H9 (cell line): ENCODE measurements at regions not wholly inside any gene's neighbourhood (a gene's known extent, or its start where the extent isn't known, plus 50 kb on each side); places are given as distances from the start of the nearest gene placed in this dataset.

Experiments
- DNase-seq: peaks from one replicate; pipeline ENCODE4 v3.0.0-alpha.2; 2017
- H2AFZ ChIP-seq: one replicate; pipeline ENCODE4 v1.6.1; 2013; ENCODE audit warnings: mild to moderate bottlenecking, low read length, control low read depth, moderate library complexity
- H2AK5ac ChIP-seq: 2 replicates; pipeline ENCODE4 v1.6.1; 2013; ENCODE audit warnings: low read length, control low read depth, mixed read lengths; ENCODE audit not compliant: insufficient read length
- H2BK120ac ChIP-seq: one replicate; pipeline ENCODE4 v1.6.1; 2013; ENCODE audit warnings: low read depth, mild to moderate bottlenecking, low read length, control low read depth, inconsistent platforms; ENCODE audit not compliant: poor library complexity, severe bottlenecking
- H2BK12ac ChIP-seq: 2 replicates; pipeline ENCODE4 v1.6.1; 2013; ENCODE audit warnings: low read length, control low read depth, mixed read lengths, low read depth; ENCODE audit not compliant: insufficient read length
- H2BK15ac ChIP-seq: 2 replicates; pipeline ENCODE4 v1.6.1; 2013; ENCODE audit warnings: low read depth, low read length, control low read depth
- H2BK20ac ChIP-seq: one replicate; pipeline ENCODE4 v1.6.1; 2013; ENCODE audit warnings: low read depth, mild to moderate bottlenecking, low read length, control low read depth, inconsistent platforms; ENCODE audit not compliant: poor library complexity, severe bottlenecking
- H2BK5ac ChIP-seq: 2 replicates; pipeline ENCODE4 v1.6.1; 2013; ENCODE audit warnings: low read length, control low read depth, mixed read lengths; ENCODE audit not compliant: insufficient read length
- H3K14ac ChIP-seq: 2 replicates; pipeline ENCODE4 v1.6.1; 2013; ENCODE audit warnings: low read length, control low read depth; ENCODE audit not compliant: insufficient read depth
- H3K18ac ChIP-seq: 2 replicates; pipeline ENCODE4 v1.6.1; 2013; ENCODE audit warnings: low read depth, mild to moderate bottlenecking, mixed read lengths, low read length, control low read depth; ENCODE audit not compliant: insufficient read length
- H3K23ac ChIP-seq: 2 replicates; pipeline ENCODE4 v1.6.1; 2013; ENCODE audit warnings: low read length, control low read depth, mixed read lengths, low read depth; ENCODE audit not compliant: insufficient read length
- H3K23me2 ChIP-seq: 2 replicates; pipeline ENCODE4 v1.6.1; 2013; ENCODE audit warnings: low read depth, mild to moderate bottlenecking, mixed read lengths, low read length, control low read depth; ENCODE audit not compliant: insufficient read length, poor library complexity, severe bottlenecking
- H3K27ac ChIP-seq: 2 replicates; pipeline ENCODE4 v1.5.1; 2013; ENCODE audit warnings: low read length, control low read depth, mixed read lengths, low read depth; ENCODE audit not compliant: insufficient read length
- H3K27me3 ChIP-seq: 2 replicates; pipeline ENCODE4 v1.6.1; 2013; ENCODE audit warnings: low read length, control low read depth, inconsistent platforms; ENCODE audit not compliant: insufficient read depth
- H3K4ac ChIP-seq: 2 replicates; pipeline ENCODE4 v1.6.1; 2013; ENCODE audit warnings: low read depth, mild to moderate bottlenecking, control low read depth, inconsistent platforms, low read length, moderate library complexity
- H3K4me1 ChIP-seq: 2 replicates; pipeline ENCODE4 v1.6.1; 2013; ENCODE audit warnings: low read length, control low read depth, inconsistent platforms; ENCODE audit not compliant: insufficient read depth
- H3K4me2 ChIP-seq: 2 replicates; pipeline ENCODE4 v1.6.1; 2013; ENCODE audit warnings: low read length, control low read depth, mixed read lengths; ENCODE audit not compliant: insufficient read length, insufficient read depth
- H3K56ac ChIP-seq: 2 replicates; pipeline ENCODE4 v1.6.1; 2013; ENCODE audit warnings: low read depth, mild to moderate bottlenecking, mixed read lengths, low read length, control low read depth; ENCODE audit not compliant: insufficient read length
- H3K79me1 ChIP-seq: 2 replicates; pipeline ENCODE4 v1.6.1; 2013; ENCODE audit warnings: low read depth, mild to moderate bottlenecking, moderate library complexity, low read length, control low read depth, inconsistent platforms; ENCODE audit not compliant: insufficient read depth, poor library complexity, severe bottlenecking
- H3K79me2 ChIP-seq: 2 replicates; pipeline ENCODE4 v1.6.1; 2013; ENCODE audit warnings: low read length, control low read depth, inconsistent platforms; ENCODE audit not compliant: insufficient read depth
- H3K9ac ChIP-seq: 2 replicates; pipeline ENCODE4 v1.6.1; 2013; ENCODE audit warnings: low read length, control low read depth, mixed read lengths; ENCODE audit not compliant: insufficient read length; ENCODE audit errors: extremely low read depth
- H3K9me3 ChIP-seq: one replicate; pipeline ENCODE4 v1.6.1; 2013; ENCODE audit warnings: low read depth, low read length, inconsistent platforms; ENCODE audit not compliant: control insufficient read depth
- H3T11ph ChIP-seq: one replicate; pipeline ENCODE4 v1.6.1; 2013; ENCODE audit warnings: mild to moderate bottlenecking, low read length, control low read depth, inconsistent platforms
- H4K20me1 ChIP-seq: one replicate; pipeline ENCODE4 v1.6.1; 2013; ENCODE audit not compliant: control insufficient read depth, insufficient read length, insufficient read depth
- H4K5ac ChIP-seq: 2 replicates; pipeline ENCODE4 v1.6.1; 2013; ENCODE audit warnings: low read depth, mild to moderate bottlenecking, mixed read lengths, low read length, control low read depth; ENCODE audit not compliant: insufficient read length
- H4K8ac ChIP-seq: replicated peaks from 2 replicates; pipeline ENCODE4 v1.6.1; 2013; ENCODE audit warnings: low read length, control low read depth, mixed read lengths, low read depth; ENCODE audit not compliant: insufficient read length
- H4K91ac ChIP-seq: 2 replicates; pipeline ENCODE4 v1.6.1; 2013; ENCODE audit warnings: low read depth, mild to moderate bottlenecking, moderate library complexity, mixed read lengths, low read length, control low read depth; ENCODE audit not compliant: insufficient read length
- H3K27ac Mint-ChIP-seq, 3 experiments: 2 replicates in 2 of 3; 3 replicates in 1 of 3; pipeline ENCODE4 v1.8.0; 2020 to 2021; ENCODE audit warnings: mixed read lengths in 3 of 3, mild to moderate bottlenecking in 1 of 3, moderate library complexity in 1 of 3
- H3K27me3 Mint-ChIP-seq: 2 replicates; pipeline ENCODE4 v1.8.0; 2021; ENCODE audit warnings: low read depth, mild to moderate bottlenecking, moderate library complexity, mixed read lengths
- H3K36me3 Mint-ChIP-seq, 3 experiments: 2 replicates in 2 of 3; 3 replicates in 1 of 3; pipeline ENCODE4 v1.8.0; 2020 to 2021; ENCODE audit warnings: low read depth in 3 of 3, mixed read lengths in 3 of 3; ENCODE audit not compliant: insufficient read depth in 1 of 3
- H3K4me1 Mint-ChIP-seq, 2 experiments: 2 replicates each; pipeline ENCODE4 v1.8.0; 2020; ENCODE audit warnings: mixed read lengths in 2 of 2
- H3K4me3 Mint-ChIP-seq, 2 experiments: 2 replicates in 1 of 2; 3 replicates in 1 of 2; pipeline ENCODE4 v1.8.0; 2020 to 2021; ENCODE audit warnings: mild to moderate bottlenecking in 2 of 2, mixed read lengths in 2 of 2, moderate library complexity in 1 of 2
- H3K9me3 Mint-ChIP-seq, 2 experiments: 2 replicates in 1 of 2; 3 replicates in 1 of 2; pipeline ENCODE4 v1.8.0; 2020; ENCODE audit warnings: mild to moderate bottlenecking in 2 of 2, mixed read lengths in 2 of 2, moderate library complexity in 1 of 2
- WGBS: extraction: QIAGEN DNeasy Blood & Tissue Kit; methylation state at CpG from one replicate; pipeline ENCODE4 v1.1.7; 2013; ENCODE audit warnings: missing lambda C conversion rate, low lambda C conversion rate, mixed read lengths; ENCODE audit not compliant: insufficient read length; ENCODE audit errors: extremely low coverage; 5-methylcytosine and 5-hydroxymethylcytosine counted together
- TF ChIP-seq, protein P1 (sequence below): fragments of 200-600 bp; sonication (generic); conservative IDR thresholded peaks from 3 replicates; pipeline ENCODE4 v1.8.0; 2021; ENCODE audit warnings: antibody characterized with exemption, mild to moderate bottlenecking

GRCh38 chr7:68938151-68938550, 660.1 kb upstream of the AUTS2 start:
- Histone ChIP-seq H4K8ac (no peak overlapping the region), H3K79me2 (no peaks in the 10 kb centered on the region), H3K79me1 (no peaks in the 10 kb centered on the region), H3T11ph (no peak overlapping the region), H3K14ac (no peak overlapping the region), H3K4me2 (no peak overlapping the region), H3K18ac (no peak overlapping the region), H3K4ac (no peak overlapping the region), H2BK12ac (no peak overlapping the region), H3K23me2 (no peaks in the 10 kb centered on the region), H4K91ac (no peak overlapping the region), H2AFZ (no peak overlapping the region), H2BK15ac (no peak overlapping the region), H3K4me1 (no peaks in the 10 kb centered on the region), H3K23ac (no peak overlapping the region), H2BK5ac (no peak overlapping the region), H3K56ac (no peak overlapping the region), H2BK120ac (no peak overlapping the region), H3K27me3 (no peaks in the 10 kb centered on the region), H2AK5ac (no peak overlapping the region), H3K9me3 (no peaks in the 10 kb centered on the region), H3K9ac (no peak overlapping the region), H2BK20ac (no peak overlapping the region), H3K27ac (no peak overlapping the region), H4K5ac (no peak overlapping the region), H4K20me1 (no peaks in the 10 kb centered on the region)
- TF ChIP-seq, protein P1, sequence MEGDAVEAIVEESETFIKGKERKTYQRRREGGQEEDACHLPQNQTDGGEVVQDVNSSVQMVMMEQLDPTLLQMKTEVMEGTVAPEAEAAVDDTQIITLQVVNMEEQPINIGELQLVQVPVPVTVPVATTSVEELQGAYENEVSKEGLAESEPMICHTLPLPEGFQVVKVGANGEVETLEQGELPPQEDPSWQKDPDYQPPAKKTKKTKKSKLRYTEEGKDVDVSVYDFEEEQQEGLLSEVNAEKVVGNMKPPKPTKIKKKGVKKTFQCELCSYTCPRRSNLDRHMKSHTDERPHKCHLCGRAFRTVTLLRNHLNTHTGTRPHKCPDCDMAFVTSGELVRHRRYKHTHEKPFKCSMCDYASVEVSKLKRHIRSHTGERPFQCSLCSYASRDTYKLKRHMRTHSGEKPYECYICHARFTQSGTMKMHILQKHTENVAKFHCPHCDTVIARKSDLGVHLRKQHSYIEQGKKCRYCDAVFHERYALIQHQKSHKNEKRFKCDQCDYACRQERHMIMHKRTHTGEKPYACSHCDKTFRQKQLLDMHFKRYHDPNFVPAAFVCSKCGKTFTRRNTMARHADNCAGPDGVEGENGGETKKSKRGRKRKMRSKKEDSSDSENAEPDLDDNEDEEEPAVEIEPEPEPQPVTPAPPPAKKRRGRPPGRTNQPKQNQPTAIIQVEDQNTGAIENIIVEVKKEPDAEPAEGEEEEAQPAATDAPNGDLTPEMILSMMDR, result no peak
- peaks cover 4 to 5% of the 10 kb centered on the region in 2 experiments; a peak in 4 of 5 replicates for H3K9me3 Mint-ChIP-seq
- H3K27me3 Mint-ChIP-seq, result peaks cover 2% of the 10 kb centered on the region; the same call in 1 of the 2 replicates
- H3K36me3 Mint-ChIP-seq, result peaks cover 0 to 8% (median 0%) of the 10 kb centered on the region in 3 experiments; a peak in 1 of 7 replicates
- H3K4me3 Mint-ChIP-seq, result no peak overlapping the region
- peaks cover under 1 to 1% of the 10 kb centered on the region in 2 experiments for H3K4me1 Mint-ChIP-seq
- H3K27ac Mint-ChIP-seq, result no peak overlapping the region
- no CpG with 5 or more reads among the region's 4 CpGs for WGBS
- DNase-seq, result no peak
